ENCODE measurements at regions not wholly inside any gene's neighbourhood (a gene's known extent, or its start where the extent isn't known, plus 50 kb on each side); places are given as distances from the start of the nearest gene placed in this dataset.

GRCh38 chr6:22849921-22850320, 280.6 kb downstream of the HDGFL1 start:
- TF ChIP-seq, protein P1, sequence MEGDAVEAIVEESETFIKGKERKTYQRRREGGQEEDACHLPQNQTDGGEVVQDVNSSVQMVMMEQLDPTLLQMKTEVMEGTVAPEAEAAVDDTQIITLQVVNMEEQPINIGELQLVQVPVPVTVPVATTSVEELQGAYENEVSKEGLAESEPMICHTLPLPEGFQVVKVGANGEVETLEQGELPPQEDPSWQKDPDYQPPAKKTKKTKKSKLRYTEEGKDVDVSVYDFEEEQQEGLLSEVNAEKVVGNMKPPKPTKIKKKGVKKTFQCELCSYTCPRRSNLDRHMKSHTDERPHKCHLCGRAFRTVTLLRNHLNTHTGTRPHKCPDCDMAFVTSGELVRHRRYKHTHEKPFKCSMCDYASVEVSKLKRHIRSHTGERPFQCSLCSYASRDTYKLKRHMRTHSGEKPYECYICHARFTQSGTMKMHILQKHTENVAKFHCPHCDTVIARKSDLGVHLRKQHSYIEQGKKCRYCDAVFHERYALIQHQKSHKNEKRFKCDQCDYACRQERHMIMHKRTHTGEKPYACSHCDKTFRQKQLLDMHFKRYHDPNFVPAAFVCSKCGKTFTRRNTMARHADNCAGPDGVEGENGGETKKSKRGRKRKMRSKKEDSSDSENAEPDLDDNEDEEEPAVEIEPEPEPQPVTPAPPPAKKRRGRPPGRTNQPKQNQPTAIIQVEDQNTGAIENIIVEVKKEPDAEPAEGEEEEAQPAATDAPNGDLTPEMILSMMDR (IDR thresholded peaks at IDR 0.05; ENCODE audit: extremely low read depth in 1 of 2, insufficient read depth in 1 of 2, low read depth in 1 of 2, low read length in 2 of 2): no peak
- no peak for TF ChIP-seq MAX (IDR thresholded peaks at IDR 0.05; ENCODE audit: insufficient read depth, insufficient read length)
- no peak for TF ChIP-seq GATA2 (IDR thresholded peaks at IDR 0.05; ENCODE audit: insufficient read depth, insufficient read length, low read depth, low read length)
- TF ChIP-seq EZH2 (IDR thresholded peaks at IDR 0.05; ENCODE audit: borderline replicate concordance, low read depth, low read length, severe bottlenecking): no peak
- no peak for TF ChIP-seq POLR2A (IDR thresholded peaks at IDR 0.05; ENCODE audit: low read depth, low read length)
- no peak for TF ChIP-seq POLR2AphosphoS5 (IDR thresholded peaks at IDR 0.05; ENCODE audit: insufficient read depth, low read depth, low read length)
- TF ChIP-seq FOS (IDR thresholded peaks at IDR 0.05; ENCODE audit: borderline replicate concordance, insufficient read depth, low read length): no peak
- no peak for TF ChIP-seq JUN (IDR thresholded peaks at IDR 0.05; ENCODE audit: borderline replicate concordance, insufficient read depth, insufficient read length, low read depth)
- TF ChIP-seq MYC (IDR thresholded peaks at IDR 0.05; ENCODE audit: low read depth, low read length): no peak
